ENCODE measurements at regions not wholly inside any gene's neighbourhood (a gene's known extent, or its start where the extent isn't known, plus 50 kb on each side); places are given as distances from the start of the nearest gene placed in this dataset.

- TF ChIP-seq POLR2AphosphoS5 (IDR thresholded peaks at IDR 0.05; ENCODE audit: low read depth, low read length) = no peak
- TF ChIP-seq REST (IDR thresholded peaks at IDR 0.05; ENCODE audit: insufficient read depth in 1 of 2, low read depth in 2 of 2, low read length in 2 of 2) = no peak
- no peak for TF ChIP-seq TAF1 (IDR thresholded peaks at IDR 0.05; ENCODE audit: borderline replicate concordance, insufficient read depth, low read length)
- TF ChIP-seq SIN3A (IDR thresholded peaks at IDR 0.05; ENCODE audit: borderline replicate concordance, insufficient read depth, low read length) = no peak
Measured at GRCh38 chr3:157830556-157831236, 275.5 kb downstream of the SHOX2 start.
